HG03060 (cell line): ENCODE measurements at regions not wholly inside any gene's neighbourhood (a gene's known extent, or its start where the extent isn't known, plus 50 kb on each side); places are given as distances from the start of the nearest gene placed in this dataset.
A peak's percentile ranks its signal among the peaks of the same experiment; 100 is the strongest.
"Not testable (repeated sequence)": the region's sequence is repeated elsewhere in the genome, so short reads cannot be mapped to it uniquely, and the experiment has no call there.

ENCODE experiments used
- ATAC-seq: cut with Tn5 transposase; IDR thresholded peaks from one replicate; pipeline ENCODE4 v1.9.1; 2021; ENCODE audit warnings: low read depth, moderate number of reproducible peaks; ENCODE audit not compliant: unreplicated experiment

- ATAC-seq, result no peak
These were observed 227.2 kb downstream of the SLCO4C1 start for GRCh38 chr5:102068870-102069269.

- ATAC-seq, result no peak
These were observed 246.6 kb downstream of the SLCO4C1 start for GRCh38 chr5:102049517-102049916.

DNA sequence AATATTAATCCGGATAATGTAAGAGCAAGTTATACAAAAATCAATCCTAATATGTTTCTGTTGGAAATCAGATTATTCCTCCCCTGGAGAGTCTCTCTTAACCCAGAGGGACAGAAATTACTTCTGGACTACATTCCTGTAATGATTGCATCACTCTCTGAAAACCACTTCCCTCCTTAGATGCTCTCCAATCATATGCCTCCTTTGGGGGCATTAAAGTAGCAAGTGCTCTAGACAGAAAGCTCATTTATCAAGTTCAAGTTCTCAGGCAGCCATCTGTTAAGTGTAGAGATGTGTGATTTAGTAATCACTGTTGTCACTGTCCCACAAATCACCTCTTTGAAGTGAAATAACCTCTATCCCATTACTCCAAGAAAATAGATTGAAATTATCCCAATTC, 247.1 kb downstream of the SLCO4C1 start:
- no peak for ATAC-seq

DNA sequence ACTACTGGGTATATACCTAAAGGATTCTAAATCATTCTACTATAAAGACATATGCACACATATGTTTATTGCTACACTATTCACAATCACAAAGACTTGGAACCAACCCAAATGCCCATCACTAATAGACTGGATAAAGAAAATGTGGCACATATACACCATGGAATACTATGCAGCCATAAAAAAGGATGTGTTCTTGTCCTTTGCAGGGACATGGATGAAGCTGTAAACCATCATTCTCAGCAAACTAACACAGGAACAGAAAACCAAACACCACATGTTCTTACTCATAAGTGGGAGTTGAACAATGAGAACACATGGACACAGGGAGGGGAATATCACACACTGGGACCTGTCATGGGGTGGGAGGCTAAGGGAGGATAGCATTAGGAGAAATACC, 249.0 kb downstream of the SLCO4C1 start:
- not testable (repeated sequence) for ATAC-seq

DNA sequence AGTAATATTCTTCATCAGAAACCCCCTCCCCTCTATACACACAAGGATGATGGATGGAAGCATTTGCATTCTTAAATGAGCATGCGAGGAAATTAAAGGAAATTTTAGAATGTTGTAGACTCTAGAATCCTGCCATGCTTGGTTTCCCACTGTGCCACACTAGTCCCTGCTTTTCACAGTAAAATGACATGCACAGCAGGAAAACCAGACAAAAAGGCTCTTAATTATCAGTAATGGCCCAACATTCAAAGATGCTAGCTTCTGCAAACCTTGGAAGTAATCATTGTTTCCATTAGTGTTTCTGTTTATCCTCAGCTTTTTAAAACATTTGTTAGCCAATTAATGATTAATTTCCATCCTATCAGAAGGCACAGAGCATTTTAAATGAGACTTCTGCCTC, 255.8 kb downstream of the SLCO4C1 start:
- ATAC-seq, result no peak

DNA sequence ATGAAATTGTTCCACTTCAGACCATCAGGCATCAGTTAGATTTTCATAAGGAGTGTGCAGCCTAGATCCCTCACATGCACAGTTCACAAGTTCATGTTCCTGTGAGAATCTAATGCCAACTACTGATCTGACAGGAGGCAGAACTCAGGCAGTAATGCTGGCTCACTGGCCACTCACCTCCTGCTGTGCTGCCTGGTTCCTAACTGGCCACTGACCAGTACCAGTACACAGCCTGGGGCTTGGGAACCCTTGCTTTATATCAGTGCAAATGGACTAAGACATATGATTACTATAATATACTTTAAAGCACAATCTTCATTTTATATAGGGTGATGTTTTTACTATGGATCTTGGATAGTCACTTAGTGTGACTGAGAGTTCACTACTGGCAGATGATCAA, 259.2 kb downstream of the SLCO4C1 start:
- ATAC-seq, result no peak

DNA sequence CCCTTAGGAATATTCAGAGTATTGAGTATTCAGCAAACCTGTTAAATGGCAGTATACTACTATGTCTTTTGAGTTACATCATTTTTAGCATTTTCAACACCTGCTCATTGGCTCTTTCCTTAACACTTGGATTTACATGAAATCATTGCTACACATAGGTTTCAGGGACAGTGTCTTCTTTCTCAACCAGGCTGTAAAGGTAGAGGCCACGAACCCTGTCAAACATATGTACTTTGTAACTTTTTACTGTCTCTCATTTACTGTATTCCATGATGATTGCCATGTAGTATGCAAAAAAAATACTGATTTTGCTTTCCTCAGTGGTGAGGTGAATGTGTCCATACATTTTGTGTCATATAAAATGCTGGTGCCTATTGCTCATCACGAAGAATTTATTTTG, 264.4 kb downstream of the SLCO4C1 start:
- ATAC-seq, result no peak

DNA sequence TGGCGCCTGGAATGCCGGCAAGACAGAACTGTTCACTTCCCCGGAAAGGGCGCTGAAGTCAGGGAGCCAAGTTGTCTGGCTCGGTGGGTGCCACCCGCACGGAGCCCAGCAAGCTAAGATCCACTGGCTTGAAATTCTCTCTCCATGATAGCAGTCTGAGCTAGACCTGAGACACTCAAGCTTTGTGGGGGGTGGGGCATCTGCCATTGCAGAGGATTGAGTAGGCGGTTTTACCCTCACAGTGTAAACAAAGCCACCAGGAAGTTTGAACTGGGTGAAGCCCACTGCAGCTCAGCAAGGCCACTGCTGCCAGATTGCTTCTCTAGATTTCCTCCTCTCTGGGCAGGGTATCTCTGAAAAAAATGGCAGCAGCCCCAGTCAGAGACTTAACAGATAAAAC, 277.4 kb downstream of the SLCO4C1 start:
- ATAC-seq, result no peak

DNA sequence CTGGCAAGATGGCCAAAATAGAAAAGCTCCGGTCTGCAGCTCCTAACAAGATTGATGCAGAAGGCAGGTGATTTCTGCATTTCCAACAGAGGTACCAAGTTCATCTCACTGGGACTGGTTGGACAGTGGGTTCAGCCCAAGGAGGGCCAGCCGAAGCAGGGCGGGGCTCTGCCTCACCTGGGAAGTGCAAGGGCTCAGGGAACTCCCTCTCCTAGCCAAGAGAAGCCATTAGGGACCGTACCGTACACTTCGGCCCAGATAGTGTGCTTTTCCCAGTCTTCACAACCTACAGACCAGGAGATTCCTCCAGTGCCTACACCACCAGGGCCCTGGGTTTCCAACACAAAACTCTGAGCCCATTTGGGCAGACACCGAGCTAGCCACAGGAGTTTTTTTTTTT, 277.8 kb downstream of the SLCO4C1 start:
- no peak for ATAC-seq

DNA sequence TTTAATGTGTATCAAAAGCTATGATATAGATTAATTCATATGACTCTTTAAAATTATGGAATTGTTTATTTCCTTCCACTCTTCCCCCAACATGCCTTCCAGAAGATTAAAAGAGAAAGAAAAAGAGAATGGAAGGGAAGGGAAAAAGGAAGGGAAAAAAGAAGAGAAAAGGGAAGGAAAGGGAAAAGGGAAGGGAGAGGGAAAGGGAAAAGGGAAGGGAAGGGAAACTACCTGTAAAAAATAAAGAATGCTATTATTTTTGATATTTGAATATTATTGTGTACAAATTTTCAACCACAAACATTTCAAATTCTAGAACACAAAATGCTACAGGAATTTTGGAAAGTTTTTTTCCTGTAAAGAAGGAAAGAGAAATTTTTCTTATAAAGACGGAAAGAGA, 281.7 kb downstream of the SLCO4C1 start:
- ATAC-seq, result no peak

- ATAC-seq, result no peak
These were observed 285.4 kb downstream of the SLCO4C1 start for GRCh38 chr5:102010644-102011043.

- no peak for ATAC-seq
These were observed 298.8 kb downstream of the SLCO4C1 start for GRCh38 chr5:101997235-101997634.

GRCh38 chr5:101995585-101995984, 300.5 kb downstream of the SLCO4C1 start:
- no peak for ATAC-seq

DNA sequence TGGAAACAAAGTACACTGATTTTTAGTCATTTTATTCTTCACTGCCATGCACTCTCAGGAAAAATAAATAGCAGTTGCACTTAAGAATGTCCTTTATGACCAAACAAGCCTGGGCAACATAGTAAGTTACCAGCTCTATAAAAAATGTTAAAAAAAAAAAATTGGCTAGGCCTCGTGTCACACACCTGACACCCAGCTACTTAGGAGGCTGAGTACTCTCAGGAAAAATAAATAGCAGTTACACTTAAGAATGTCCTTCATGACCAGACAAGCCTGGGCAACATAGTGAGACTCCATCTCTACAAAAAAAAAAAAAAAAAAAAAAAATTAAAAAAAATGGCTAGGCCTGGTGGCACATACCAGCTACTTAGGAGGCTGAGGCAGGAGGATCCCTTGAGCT, 304.6 kb downstream of the SLCO4C1 start:
- ATAC-seq, result no peak

- ATAC-seq, result no peak
These were observed 306.4 kb downstream of the SLCO4C1 start for GRCh38 chr5:101989659-101990058.

DNA sequence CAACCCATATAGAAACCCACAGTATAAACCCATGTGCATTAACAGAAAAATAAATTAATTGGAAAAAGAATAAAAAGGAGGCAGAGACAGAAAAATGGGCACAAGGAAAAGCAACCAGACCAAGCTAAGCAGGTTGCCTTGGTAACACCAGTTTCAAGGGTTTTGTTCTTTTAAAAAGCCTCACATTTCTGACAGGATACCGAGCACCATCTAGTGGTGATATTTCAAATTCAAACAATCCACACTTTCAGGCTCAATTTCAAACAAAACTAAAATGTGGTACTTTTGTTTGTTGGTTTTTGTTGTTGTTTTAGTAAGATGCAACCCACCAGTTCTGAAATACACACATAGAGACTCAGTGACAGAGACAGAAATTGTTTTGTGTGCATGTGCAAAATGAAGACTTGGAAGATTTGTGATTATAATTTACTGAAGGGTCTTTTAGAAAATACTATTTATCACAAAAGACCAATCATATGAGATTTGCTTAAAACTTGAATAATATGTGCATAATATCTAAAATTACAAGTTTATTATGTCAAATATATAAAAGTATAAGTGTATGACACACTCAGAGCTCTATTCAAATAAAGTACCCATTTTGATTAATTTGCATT, 318.2 kb downstream of the SLCO4C1 start:
- peak; percentile 86 for ATAC-seq

GRCh38 chr5:101976933-101977332, 319.2 kb downstream of the SLCO4C1 start:
- no peak for ATAC-seq

DNA sequence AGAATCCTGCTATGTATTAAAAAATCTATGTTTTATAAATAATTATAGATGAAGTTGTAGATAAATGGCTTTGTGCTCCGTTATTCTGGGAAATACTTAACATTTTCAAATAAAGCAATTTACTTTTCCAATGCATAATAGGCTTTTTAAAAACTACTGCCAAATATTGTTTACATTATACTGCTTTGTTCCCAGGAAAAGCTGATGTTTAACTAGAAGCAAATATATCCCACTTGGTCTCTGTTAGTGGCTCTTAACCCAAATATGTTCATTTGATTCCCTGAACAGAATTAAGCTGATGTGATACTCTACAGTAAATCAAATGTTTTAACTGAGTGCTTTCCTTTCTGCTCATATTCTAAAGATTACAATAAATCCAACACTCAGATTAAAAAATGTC, 326.3 kb downstream of the SLCO4C1 start:
- ATAC-seq, result no peak

DNA sequence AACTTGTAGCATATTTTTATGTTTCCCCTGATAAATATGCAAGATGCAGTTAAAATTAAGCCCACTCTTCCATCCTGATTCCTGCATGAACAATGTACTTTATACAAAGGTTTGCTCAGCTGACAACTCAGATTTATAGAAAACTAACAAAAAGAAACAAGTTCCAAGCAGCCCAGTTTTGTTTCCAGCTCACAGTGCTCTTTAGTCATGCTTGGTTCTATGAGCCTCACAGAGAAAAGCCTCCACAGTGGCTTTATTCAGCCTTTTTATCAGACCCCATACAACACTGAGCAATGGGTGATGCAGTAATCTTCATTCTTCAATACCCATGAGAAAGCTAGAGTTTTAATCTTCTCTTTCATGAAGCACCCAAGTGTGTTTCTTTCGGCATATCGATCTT, 329.6 kb downstream of the SLCO4C1 start:
- ATAC-seq, result no peak

DNA sequence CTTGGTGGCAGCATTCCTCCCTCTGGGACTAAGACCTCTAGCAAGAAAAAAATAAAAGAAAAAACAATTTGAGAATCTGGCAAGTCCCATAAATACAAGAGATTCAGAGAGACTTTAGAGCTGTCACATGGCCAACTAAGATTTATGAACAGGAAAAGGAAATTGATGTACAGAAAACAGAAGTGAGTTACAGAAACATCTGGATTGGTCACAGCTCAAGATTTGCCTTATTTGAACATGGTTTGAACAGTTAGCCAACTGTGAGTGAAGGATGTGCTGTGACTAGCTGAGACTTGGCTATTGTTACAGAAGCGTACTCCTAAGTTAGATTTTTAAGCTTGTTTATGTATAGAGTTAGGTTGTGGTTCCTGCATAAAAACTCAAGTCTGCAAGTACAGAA, 340.2 kb downstream of the SLCO4C1 start:
- ATAC-seq, result no peak

DNA sequence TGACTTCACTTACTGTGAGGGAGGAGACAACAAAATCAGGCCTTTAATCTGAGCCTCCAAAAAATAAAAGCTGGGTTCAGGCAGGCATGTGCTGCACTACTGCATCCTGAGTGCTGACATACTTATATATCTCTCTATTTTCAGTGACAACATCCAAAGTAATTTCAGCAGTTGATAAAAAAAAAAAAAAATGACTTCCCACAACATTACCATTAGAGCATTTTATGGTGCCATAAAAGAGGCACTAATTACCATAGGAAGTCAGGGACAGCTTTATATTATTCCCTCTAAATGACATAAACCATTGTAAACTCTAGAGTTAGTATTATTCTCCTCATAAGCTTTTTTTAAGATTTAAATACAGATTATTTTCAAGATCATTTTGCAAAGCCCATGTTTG, 346.1 kb downstream of the SLCO4C1 start:
- no peak for ATAC-seq

- no peak for ATAC-seq
These were observed 347.5 kb downstream of the SLCO4C1 start for GRCh38 chr5:101948615-101949014.

- ATAC-seq, result no peak
These were observed 352.3 kb downstream of the SLCO4C1 start for GRCh38 chr5:101943784-101944183.
